Liver (tissue), 7 donors: ENCODE measurements at regions not wholly inside any gene's neighbourhood (a gene's known extent, or its start where the extent isn't known, plus 50 kb on each side); places are given as distances from the start of the nearest gene placed in this dataset.

Experiments
- DNase-seq: peaks from one replicate; pipeline ENCODE4 v3.0.0-alpha.2; 2017; ENCODE audit warnings: low spot score
- H3K27ac ChIP-seq, 2 donors: one replicate each; pipeline ENCODE4 v1.7.0; 2013; ENCODE audit warnings: inconsistent platforms in 2 of 2, low read length in 2 of 2, control low read depth in 1 of 2, low read depth in 1 of 2, mild to moderate bottlenecking in 1 of 2
- H3K27me3 ChIP-seq, 4 donors: one replicate each; pipeline versions ENCODE4 v1.6.1 to v1.7.0; 2013; ENCODE audit warnings: low read length in 3 of 4, inconsistent platforms in 1 of 4, mild to moderate bottlenecking in 1 of 4, moderate library complexity in 1 of 4; ENCODE audit not compliant: control insufficient read depth in 4 of 4, insufficient read depth in 4 of 4
- H3K36me3 ChIP-seq, 4 donors: one replicate each; pipeline versions ENCODE4 v1.6.1 to v1.7.0; 2013; ENCODE audit warnings: low read length in 3 of 4, mild to moderate bottlenecking in 3 of 4, low read depth in 1 of 4, moderate library complexity in 1 of 4; ENCODE audit not compliant: control insufficient read depth in 4 of 4, insufficient read depth in 3 of 4
- H3K4me1 ChIP-seq, 4 donors: one replicate each; pipeline versions ENCODE4 v1.6.1 to v1.7.0; 2013; ENCODE audit warnings: low read length in 3 of 4, mild to moderate bottlenecking in 3 of 4, moderate library complexity in 1 of 4; ENCODE audit not compliant: control insufficient read depth in 4 of 4, insufficient read depth in 4 of 4
- H3K4me3 ChIP-seq, 3 donors: one replicate each; pipeline versions ENCODE4 v1.6.1 to v1.7.0; 2013; ENCODE audit warnings: low read length in 3 of 3, control low read depth in 1 of 3, low read depth in 1 of 3, mild to moderate bottlenecking in 1 of 3
- H3K9ac ChIP-seq, 2 donors: one replicate each; pipeline ENCODE4 v1.7.0; 2013; ENCODE audit warnings: low read length in 2 of 2, mild to moderate bottlenecking in 2 of 2, moderate library complexity in 2 of 2, control low read depth in 1 of 2, low read depth in 1 of 2
- H3K9me3 ChIP-seq, 4 donors: one replicate each; pipeline versions ENCODE4 v1.6.1 to v1.7.0; 2013; ENCODE audit warnings: low read length in 3 of 4; ENCODE audit not compliant: control insufficient read depth in 4 of 4
- ATF3 ChIP-seq: IDR thresholded peaks from 2 replicates; pipeline ENCODE4 v1.6.1; 2016; ENCODE audit warnings: antibody characterized with exemption
- EGR1 ChIP-seq, 2 donors: IDR thresholded peaks; 2 replicates each; pipeline ENCODE4 v1.6.1; 2016 to 2018; ENCODE audit warnings: antibody characterized with exemption in 2 of 2, low read depth in 2 of 2
- FOXA1 ChIP-seq: IDR thresholded peaks from 2 replicates; pipeline ENCODE4 v1.6.1; 2016; ENCODE audit warnings: antibody characterized with exemption
- FOXA2 ChIP-seq: IDR thresholded peaks from 2 replicates; pipeline ENCODE4 v1.6.1; 2016; ENCODE audit warnings: antibody characterized with exemption
- GABPA ChIP-seq, 2 donors: IDR thresholded peaks in 1 of 2; conservative IDR thresholded peaks in 1 of 2; 2 replicates each; pipeline ENCODE4 v1.6.1; 2016; ENCODE audit warnings: antibody characterized with exemption in 2 of 2, mild to moderate bottlenecking in 1 of 2, moderate library complexity in 1 of 2
- HNF4G ChIP-seq: IDR thresholded peaks from 2 replicates; pipeline ENCODE4 v1.6.1; 2016; ENCODE audit warnings: antibody characterized with exemption
- JUND ChIP-seq, 2 donors: IDR thresholded peaks; 2 replicates each; pipeline ENCODE4 v1.6.1; 2016; ENCODE audit warnings: antibody characterized with exemption in 2 of 2
- REST ChIP-seq: IDR thresholded peaks from 2 replicates; pipeline ENCODE4 v1.6.1; 2016; ENCODE audit warnings: antibody characterized with exemption, mild to moderate bottlenecking
- RXRA ChIP-seq, 2 donors: IDR thresholded peaks; 2 replicates each; pipeline ENCODE4 v1.6.1; 2017 to 2018; ENCODE audit warnings: antibody characterized with exemption in 2 of 2, mild to moderate bottlenecking in 1 of 2
- SP1 ChIP-seq: IDR thresholded peaks from 2 replicates; pipeline ENCODE4 v1.6.1; 2018; ENCODE audit warnings: antibody characterized with exemption, mild to moderate bottlenecking
- ZBTB33 ChIP-seq: IDR thresholded peaks from 2 replicates; pipeline ENCODE4 v1.6.1; 2016; ENCODE audit warnings: antibody characterized with exemption
- WGBS: extraction: QIAGEN DNeasy Blood & Tissue Kit; methylation state at CpG from one replicate; pipeline ENCODE4 v1.1.7; 2013; 5-methylcytosine and 5-hydroxymethylcytosine counted together
- donor health status: healthy.
- donor health status: healthy.
- donor health status: healthy.
- donor health status: healthy.

- Histone ChIP-seq H3K4me3 (no peak overlapping the region), H3K27me3 (no peaks in the 10 kb centered on the region), H3K9me3 (no peaks in the 10 kb centered on the region), H3K4me1 (peaks cover 0 to 12% (median 6%) of the 10 kb centered on the region in 4 donors), H3K27ac (no peak overlapping the region), H3K9ac (no peak overlapping the region), H3K36me3 (no peaks in the 10 kb centered on the region)
- TF ChIP-seq REST (no peak), EGR1 (IDR thresholded peaks at IDR 0.05; ENCODE audit: low read depth in 2 of 2) (no peak)
- 90% methylated on average over 1 of the region's 1 CpG for WGBS
- no peak for DNase-seq
Observed at GRCh38 chr15:67940324-67940719, 100.5 kb upstream of the RNU6-1 start.

GRCh38 chr15:67941648-67942310 lies 101.9 kb upstream of the RNU6-1 start:
- 81% methylated on average over 3 of the region's 3 CpGs for WGBS
- Histone ChIP-seq H3K27me3 (no peaks in the 10 kb centered on the region), H3K27ac (no peak overlapping the region), H3K4me1 (peaks cover 0 to 6% (median 4%) of the 10 kb centered on the region in 4 donors), H3K4me3 (no peak overlapping the region), H3K9me3 (no peaks in the 10 kb centered on the region), H3K36me3 (no peaks in the 10 kb centered on the region), H3K9ac (no peak overlapping the region)
- no peak for TF ChIP-seq ZBTB33
- no peak for TF ChIP-seq FOXA1
- no peak for TF ChIP-seq REST
- TF ChIP-seq HNF4G, result no peak
- TF ChIP-seq FOXA2, result no peak
- no peak for TF ChIP-seq RXRA (IDR thresholded peaks at IDR 0.05)
- TF ChIP-seq ATF3, result no peak
- TF ChIP-seq EGR1 (IDR thresholded peaks at IDR 0.05; ENCODE audit: low read depth in 2 of 2), result no peak
- no peak for TF ChIP-seq SP1
- TF ChIP-seq JUND (IDR thresholded peaks at IDR 0.05), result no peak
- no peak for TF ChIP-seq GABPA (IDR thresholded peaks at IDR 0.05 in 1 of 2, conservative IDR thresholded peaks at IDR 0.05 in 1 of 2)
- no peak for DNase-seq
